B cell (primary cell): ENCODE measurements at regions not wholly inside any gene's neighbourhood (a gene's known extent, or its start where the extent isn't known, plus 50 kb on each side); places are given as distances from the start of the nearest gene placed in this dataset.
"Not testable (repeated sequence)": the region's sequence is repeated elsewhere in the genome, so short reads cannot be mapped to it uniquely, and the experiment has no call there.

Source experiments
- CTCF ChIP-seq: fragments of 200-600 bp; IDR thresholded peaks from one replicate; pipeline ENCODE4 v1.8.0; 2022; ENCODE audit warnings: antibody characterized with exemption, mild to moderate bottlenecking
- EZH2 ChIP-seq: IDR thresholded peaks from 2 replicates; pipeline ENCODE4 v1.6.1; 2012; ENCODE audit warnings: borderline replicate concordance, low read depth, mild to moderate bottlenecking, moderate library complexity, low read length; ENCODE audit not compliant: insufficient read depth, poor library complexity, severe bottlenecking

GRCh38 chr2:91771604-91772003, 3080.1 kb downstream of the RPIA start:
- TF ChIP-seq EZH2, CTCF: not testable (repeated sequence)
